Liver (tissue), 3 donors: ENCODE measurements at regions not wholly inside any gene's neighbourhood (a gene's known extent, or its start where the extent isn't known, plus 50 kb on each side); places are given as distances from the start of the nearest gene placed in this dataset.

Source experiments
- SP1 ChIP-seq: IDR thresholded peaks from 2 replicates; pipeline ENCODE4 v1.6.1; 2018; ENCODE audit warnings: antibody characterized with exemption, mild to moderate bottlenecking
- TF ChIP-seq, protein P1 (sequence below): IDR thresholded peaks from 2 replicates; pipeline ENCODE4 v1.6.1; 2016; ENCODE audit warnings: antibody characterized with exemption
- TF ChIP-seq, protein P2 (sequence below): fragments of 150-350 bp; IDR thresholded peaks from 2 replicates; pipeline ENCODE4 v1.5.1; 2017; ENCODE audit warnings: improper control_type of control experiment, low read depth, low read length; ENCODE audit not compliant: missing input control
- donor health status: healthy.
- donor health status: healthy.

DNA sequence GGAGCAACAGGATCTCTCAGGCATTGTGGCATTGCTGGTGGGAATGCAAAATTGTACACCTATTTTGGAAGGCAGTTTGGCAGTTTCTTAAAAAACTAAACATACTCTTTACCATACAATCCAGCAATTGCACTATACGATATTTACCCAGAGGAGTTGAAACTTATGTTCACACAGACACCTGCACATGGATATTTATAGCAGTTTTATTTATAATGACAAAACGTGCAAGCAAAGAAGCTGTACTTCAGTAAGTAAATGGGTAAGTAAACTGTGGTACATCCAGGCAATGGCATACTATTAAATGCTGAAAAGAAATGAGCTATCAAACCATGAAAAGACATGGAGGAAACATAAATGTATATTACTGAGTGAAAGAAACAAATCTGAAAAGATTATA lies 71.6 kb upstream of the UBAC2 start:
- TF ChIP-seq, protein P1, sequence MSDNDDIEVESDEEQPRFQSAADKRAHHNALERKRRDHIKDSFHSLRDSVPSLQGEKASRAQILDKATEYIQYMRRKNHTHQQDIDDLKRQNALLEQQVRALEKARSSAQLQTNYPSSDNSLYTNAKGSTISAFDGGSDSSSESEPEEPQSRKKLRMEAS = no peak
- TF ChIP-seq, protein P2, sequence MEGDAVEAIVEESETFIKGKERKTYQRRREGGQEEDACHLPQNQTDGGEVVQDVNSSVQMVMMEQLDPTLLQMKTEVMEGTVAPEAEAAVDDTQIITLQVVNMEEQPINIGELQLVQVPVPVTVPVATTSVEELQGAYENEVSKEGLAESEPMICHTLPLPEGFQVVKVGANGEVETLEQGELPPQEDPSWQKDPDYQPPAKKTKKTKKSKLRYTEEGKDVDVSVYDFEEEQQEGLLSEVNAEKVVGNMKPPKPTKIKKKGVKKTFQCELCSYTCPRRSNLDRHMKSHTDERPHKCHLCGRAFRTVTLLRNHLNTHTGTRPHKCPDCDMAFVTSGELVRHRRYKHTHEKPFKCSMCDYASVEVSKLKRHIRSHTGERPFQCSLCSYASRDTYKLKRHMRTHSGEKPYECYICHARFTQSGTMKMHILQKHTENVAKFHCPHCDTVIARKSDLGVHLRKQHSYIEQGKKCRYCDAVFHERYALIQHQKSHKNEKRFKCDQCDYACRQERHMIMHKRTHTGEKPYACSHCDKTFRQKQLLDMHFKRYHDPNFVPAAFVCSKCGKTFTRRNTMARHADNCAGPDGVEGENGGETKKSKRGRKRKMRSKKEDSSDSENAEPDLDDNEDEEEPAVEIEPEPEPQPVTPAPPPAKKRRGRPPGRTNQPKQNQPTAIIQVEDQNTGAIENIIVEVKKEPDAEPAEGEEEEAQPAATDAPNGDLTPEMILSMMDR = no peak
- no peak for TF ChIP-seq SP1
